ENCODE measurements at regions not wholly inside any gene's neighbourhood (a gene's known extent, or its start where the extent isn't known, plus 50 kb on each side); places are given as distances from the start of the nearest gene placed in this dataset.

GRCh38 chr5:74294231-74294705 is 346.3 kb downstream of the ENC1 start:
- no peak for DNase-seq (ENCODE audit: low read depth in 1 of 2, low spot score in 1 of 2)

DNA sequence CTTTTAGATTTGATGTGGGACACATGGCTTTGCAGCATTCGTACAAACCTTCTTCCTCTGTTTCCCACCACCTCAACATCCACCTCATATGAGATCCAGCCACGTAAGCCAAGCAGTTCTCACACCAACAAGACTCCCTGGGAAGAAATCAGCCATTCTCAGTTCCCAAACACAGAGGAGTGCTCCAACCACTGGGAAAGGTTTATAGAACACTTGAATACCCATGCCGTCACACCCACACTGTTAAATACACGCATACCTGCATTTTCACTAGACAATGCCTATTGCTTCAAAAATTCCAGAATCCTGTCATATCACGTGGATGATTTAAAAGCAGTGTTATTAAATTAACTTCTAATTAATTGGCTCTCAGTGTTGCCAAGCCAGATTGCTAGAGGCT is 347.3 kb downstream of the ENC1 start:
- DNase-seq (ENCODE audit: low read depth in 1 of 2, low spot score in 1 of 2) = no peak

GRCh38 chr5:74290634-74291241 is 349.8 kb downstream of the ENC1 start:
- DNase-seq (ENCODE audit: low read depth in 1 of 2, low spot score in 1 of 2) = no peak

- DNase-seq (ENCODE audit: low read depth in 1 of 2, low spot score in 1 of 2) = no peak
These were observed 350.8 kb downstream of the ENC1 start for GRCh38 chr5:74289691-74290090.

- DNase-seq (ENCODE audit: low read depth in 1 of 2, low spot score in 1 of 2) = no peak
These were observed 351.3 kb downstream of the ENC1 start for GRCh38 chr5:74289238-74289637.

- no peak for DNase-seq (ENCODE audit: low read depth in 1 of 2, low spot score in 1 of 2)
These were observed 351.9 kb downstream of the ENC1 start for GRCh38 chr5:74288448-74289108.

DNA sequence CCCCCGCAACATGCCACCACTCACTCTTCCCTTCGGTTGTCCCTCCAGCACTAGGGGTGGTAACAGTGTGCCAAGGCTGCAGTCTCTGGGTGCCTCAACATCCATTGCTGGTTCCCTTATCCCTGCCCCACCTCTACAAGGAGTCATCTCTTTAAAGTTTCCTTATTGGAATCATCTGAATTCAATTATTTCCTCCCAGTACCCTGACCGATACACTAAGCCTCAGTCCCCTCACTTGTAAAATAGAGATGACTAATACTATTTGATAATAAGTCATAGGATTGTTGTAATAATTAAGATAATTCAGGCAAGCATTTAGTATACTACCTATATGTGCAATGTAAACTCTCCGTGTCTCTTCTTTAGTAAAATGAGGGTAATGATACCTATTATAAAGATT is 352.5 kb downstream of the ENC1 start:
- no peak for DNase-seq (ENCODE audit: low read depth in 1 of 2, low spot score in 1 of 2)

- no peak for DNase-seq (ENCODE audit: low read depth in 1 of 2, low spot score in 1 of 2)
These were observed 353.5 kb downstream of the ENC1 start for GRCh38 chr5:74286734-74287695.

DNA sequence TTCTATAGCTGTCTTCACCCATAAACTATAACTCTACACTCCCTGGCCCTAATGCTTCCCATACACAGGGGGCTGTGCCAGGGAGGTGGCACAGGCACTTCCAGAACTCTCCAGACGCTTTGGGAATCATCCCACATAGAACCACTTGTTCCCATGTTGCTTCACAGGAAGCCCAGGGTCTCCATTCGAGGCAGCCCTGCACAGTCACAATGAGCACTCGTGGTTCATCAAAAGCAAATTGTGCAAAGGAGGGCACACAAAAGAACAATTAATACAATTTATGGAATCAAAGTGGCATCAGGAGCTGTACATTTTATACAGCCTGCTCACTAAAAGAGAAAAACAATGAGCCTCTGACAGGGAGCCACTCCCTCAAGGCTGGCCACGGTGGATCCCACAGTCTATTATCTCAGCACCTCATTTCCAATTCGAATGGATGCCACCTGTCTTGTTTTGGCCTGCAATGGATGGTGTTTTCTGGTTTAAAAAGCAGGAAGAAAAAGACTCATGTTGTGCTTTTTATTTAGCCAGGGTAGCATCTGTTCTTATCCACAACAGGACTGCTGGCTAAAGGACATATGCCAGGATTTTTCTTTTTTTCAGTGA is 354.8 kb downstream of the ENC1 start:
- DNase-seq (ENCODE audit: low read depth in 1 of 2, low spot score in 1 of 2) = no peak

DNA sequence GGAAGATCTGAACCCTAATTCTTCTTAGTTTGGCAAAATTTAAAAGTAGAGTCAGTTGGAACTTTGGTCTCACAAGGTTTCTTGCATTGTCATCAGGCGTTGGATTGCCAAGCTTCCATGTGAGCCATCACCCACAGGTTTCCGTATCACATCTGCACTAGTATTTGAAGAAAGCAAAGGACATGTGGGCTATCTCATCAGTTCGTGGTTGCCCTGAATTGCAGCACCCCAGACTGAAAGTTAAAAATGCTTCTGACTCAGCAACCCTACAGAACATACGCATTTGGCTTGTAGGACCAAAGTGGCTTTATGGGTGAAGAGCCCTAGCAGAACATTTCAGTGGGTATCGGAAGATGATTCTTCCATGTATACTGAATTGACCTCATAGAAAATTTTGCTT is 358.0 kb downstream of the ENC1 start:
- no peak for DNase-seq (ENCODE audit: low read depth in 1 of 2, low spot score in 1 of 2)

- no peak for DNase-seq (ENCODE audit: low read depth in 1 of 2, low spot score in 1 of 2)
These were observed 359.4 kb downstream of the ENC1 start for GRCh38 chr5:74281166-74281565.

DNA sequence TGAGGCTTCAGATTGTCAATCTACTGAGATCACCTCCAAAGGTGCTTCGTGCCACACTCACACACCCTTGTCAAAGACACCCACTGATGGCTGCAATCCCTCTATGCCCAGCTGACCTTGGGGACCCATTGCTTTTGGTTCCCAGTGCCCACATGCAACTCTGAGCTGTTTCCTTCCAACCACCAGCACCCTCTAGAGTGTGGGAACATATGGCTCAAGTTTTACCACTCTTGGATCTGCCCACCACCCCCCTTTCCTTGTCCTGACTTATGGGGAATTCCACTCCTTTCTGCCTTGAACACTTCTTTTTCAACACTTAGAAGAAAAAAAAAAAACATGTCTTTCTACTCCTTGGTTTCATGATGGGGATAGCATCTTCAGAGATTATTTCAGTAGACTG is 360.2 kb downstream of the ENC1 start:
- DNase-seq (ENCODE audit: low read depth in 1 of 2, low spot score in 1 of 2) = no peak

- DNase-seq (ENCODE audit: low read depth in 1 of 2, low spot score in 1 of 2) = no peak
These were observed 361.3 kb downstream of the ENC1 start for GRCh38 chr5:74279244-74279643.

DNA sequence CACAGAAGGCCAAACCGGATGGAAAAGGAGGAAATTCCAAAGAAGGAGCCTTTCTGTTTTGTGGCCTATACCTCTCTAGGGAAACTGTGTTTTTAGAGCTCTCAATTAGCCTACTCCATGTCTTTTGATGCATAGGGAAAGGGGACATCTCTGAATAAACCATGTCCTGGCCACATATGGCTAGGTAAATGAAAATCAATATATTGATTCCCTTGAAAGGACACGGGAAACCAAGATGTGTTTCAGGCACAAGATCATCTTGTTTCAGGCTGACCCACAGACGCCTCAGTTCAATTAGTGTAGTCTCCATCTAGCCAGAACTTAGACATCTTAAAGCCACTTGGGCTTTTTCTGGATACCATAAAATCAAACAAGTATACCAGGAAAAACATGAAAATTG is 363.1 kb downstream of the ENC1 start:
- DNase-seq (ENCODE audit: low read depth in 1 of 2, low spot score in 1 of 2) = no peak

- no peak for DNase-seq (ENCODE audit: low read depth in 1 of 2, low spot score in 1 of 2)
These were observed 365.1 kb downstream of the ENC1 start for GRCh38 chr5:74275171-74275992.

GRCh38 chr5:74274326-74274725 is 366.2 kb downstream of the ENC1 start:
- DNase-seq (ENCODE audit: low read depth in 1 of 2, low spot score in 1 of 2) = no peak

- no peak for DNase-seq (ENCODE audit: low read depth in 1 of 2, low spot score in 1 of 2)
These were observed 367.6 kb downstream of the ENC1 start for GRCh38 chr5:74272831-74273451.

DNA sequence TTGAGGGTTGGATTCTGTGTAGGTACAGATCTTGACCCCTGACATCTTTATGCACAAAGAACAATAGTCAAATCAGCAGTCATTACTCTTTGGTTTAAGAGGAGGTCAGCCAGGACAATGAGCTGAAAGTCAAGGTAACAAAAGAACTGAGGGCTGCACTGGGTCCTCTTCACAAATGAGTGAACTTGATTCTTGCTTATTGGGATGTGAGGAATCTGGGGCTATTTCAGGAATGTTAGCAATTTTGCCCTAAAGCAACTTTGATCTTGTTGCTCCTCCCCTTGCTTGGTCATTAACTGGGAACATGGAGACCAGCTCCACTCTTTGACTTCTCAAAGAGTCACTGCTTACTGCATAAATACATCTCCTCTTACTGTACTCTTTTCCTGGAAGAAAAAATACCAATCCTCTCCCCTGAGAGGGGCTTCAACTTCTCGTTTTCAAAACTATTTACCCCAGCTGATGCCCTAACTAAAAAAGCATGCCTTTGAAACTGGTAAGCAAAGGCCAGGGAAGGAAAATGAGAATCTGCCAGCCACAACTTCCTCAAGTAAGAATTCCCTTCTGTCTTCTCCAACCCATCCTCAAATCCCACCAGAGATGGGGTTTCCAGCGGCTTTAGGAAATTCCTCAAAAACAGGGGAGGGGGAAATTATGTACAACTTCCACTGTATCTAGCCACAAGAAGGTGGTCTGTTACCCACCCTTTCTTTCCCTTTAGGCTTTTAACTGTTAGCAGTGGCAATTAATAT is 368.3 kb downstream of the ENC1 start:
- DNase-seq (ENCODE audit: low read depth in 1 of 2, low spot score in 1 of 2) = no peak

- no peak for DNase-seq (ENCODE audit: low read depth in 1 of 2, low spot score in 1 of 2)
These were observed 372.2 kb downstream of the ENC1 start for GRCh38 chr5:74268297-74268696.
